Tibial nerve (tissue), 4 donors: ENCODE measurements at regions not wholly inside any gene's neighbourhood (a gene's known extent, or its start where the extent isn't known, plus 50 kb on each side); places are given as distances from the start of the nearest gene placed in this dataset.

Experiments
- CTCF ChIP-seq, 5 experiments: fragments of 200-600 bp in 3 of 5; fragments of 450-650 bp in 2 of 5; sonication (generic) in 3 of 5; IDR thresholded peaks; one replicate each; pipeline ENCODE4 v1.5.1; 2016 to 2019; ENCODE audit warnings: antibody characterized with exemption in 5 of 5, mild to moderate bottlenecking in 3 of 5, moderate library complexity in 2 of 5
- EP300 ChIP-seq, 2 donors: sonication (generic); formaldehyde crosslinking; IDR thresholded peaks; one replicate each; pipeline ENCODE4 v1.6.1; 2017; ENCODE audit warnings: antibody characterized with exemption in 2 of 2, mild to moderate bottlenecking in 1 of 2
- POLR2A ChIP-seq, 2 donors: fragments of 450-650 bp; IDR thresholded peaks; one replicate each; pipeline ENCODE4 v1.6.1; 2017; ENCODE audit warnings: antibody characterized with exemption in 2 of 2, mild to moderate bottlenecking in 2 of 2, moderate library complexity in 2 of 2

- no peak for TF ChIP-seq CTCF (IDR thresholded peaks at IDR 0.05)
- no peak for TF ChIP-seq POLR2A (IDR thresholded peaks at IDR 0.05)
- no peak for TF ChIP-seq EP300 (IDR thresholded peaks at IDR 0.05)
These were observed 640.9 kb upstream of the MIR17HG start for GRCh38 chr13:90706631-90707030.
